NCI-H510A treated with DMSO at 0.1 percent for 48 hours (cell line): ENCODE measurements at regions not wholly inside any gene's neighbourhood (a gene's known extent, or its start where the extent isn't known, plus 50 kb on each side); places are given as distances from the start of the nearest gene placed in this dataset.
"Not testable (repeated sequence)": the region's sequence is repeated elsewhere in the genome, so short reads cannot be mapped to it uniquely, and the experiment has no call there.

Source experiments
- DNase-seq: peaks from one replicate; lab custom pipeline; 2025; lab: John Stamatoyannopoulos, UW

DNA sequence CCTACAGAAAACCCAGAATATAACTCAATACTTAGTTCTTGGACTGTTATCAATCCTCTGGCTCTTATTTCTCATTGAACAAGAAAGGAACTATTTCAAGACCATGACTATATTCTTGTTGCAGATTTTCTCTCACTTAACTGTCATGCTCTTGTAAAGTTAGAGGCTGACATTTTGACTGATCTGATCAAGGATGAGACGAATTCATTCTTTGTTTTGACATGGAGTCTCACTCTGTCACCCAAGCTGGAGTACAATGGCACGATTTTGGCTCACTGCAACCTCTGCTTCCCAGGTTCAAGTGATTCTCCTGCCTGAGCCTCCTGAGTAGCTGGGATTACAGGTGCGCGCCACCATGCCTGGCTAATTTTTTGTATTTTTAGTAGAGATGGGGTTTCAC lies 367.9 kb upstream of the SEMA3C start:
- DNase-seq: not testable (repeated sequence)

DNA sequence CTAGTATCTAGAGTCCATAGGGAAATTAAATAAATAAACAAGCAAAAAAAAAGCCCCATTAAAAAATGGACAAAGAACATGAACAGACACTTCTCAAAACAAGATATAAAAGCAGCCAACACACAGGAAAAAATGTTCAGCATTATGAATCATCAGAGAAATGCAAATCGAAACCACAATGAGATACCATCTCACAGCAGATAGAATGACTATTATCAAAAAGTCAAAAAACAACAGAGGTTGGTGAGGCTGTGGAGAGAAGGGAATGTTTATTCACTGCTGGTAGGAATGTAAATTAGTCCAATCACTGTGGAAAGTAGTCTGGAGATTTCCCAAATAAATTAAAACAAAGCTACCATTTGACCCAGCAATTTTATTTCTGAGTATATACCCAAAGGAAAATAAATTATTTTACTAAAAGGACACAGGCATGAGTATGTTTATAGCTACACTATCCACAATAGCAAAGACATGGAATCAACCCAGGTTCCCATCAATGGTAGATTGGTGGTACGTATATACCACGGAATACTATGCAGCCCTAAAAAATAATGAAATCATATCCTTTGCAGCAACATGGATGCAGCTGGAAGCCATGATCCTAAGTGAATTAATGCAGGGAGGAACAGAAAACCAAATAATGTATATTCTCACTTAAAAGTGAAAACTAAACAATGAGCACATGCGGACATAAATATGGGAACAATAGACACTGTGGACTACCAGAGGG lies 366.5 kb upstream of the SEMA3C start:
- no peak for DNase-seq

DNA sequence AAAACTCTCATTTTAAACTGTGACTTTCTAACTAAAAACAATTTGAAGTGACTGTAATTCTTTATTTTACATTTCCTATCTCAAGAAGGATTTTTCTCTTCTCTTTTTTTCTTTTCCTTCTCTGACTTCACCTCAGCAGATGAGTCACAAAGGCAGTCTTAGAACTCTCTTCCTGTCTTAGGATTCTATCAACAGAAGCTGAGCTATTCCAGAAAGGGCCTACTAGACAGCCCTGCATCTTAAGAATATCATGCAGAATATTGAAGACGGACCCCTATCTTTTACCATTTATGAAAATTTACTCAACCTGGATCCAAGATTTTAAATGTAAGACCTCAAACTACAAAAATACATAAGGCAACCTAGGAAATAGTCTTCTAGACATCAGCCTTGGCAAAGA lies 365.7 kb upstream of the SEMA3C start:
- DNase-seq: no peak

DNA sequence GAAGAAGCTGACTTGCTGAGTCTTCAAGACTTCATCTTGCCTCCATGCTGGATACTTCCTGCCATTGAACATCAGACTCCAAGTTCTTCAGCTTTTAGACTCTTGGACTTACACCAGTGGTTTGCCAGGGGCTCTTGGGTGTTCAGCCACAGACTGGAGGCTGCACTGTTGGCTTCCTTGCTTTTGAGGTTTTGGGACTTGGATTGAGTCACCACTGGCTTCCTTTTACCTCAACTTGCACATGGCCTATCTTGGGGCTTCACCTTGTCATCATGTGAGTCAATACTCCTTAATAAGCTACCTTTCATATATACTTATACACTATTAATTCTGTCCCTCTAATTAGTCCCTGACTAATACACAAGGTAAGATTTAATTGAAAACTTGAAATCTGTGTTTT lies 361.7 kb upstream of the SEMA3C start:
- no peak for DNase-seq

DNA sequence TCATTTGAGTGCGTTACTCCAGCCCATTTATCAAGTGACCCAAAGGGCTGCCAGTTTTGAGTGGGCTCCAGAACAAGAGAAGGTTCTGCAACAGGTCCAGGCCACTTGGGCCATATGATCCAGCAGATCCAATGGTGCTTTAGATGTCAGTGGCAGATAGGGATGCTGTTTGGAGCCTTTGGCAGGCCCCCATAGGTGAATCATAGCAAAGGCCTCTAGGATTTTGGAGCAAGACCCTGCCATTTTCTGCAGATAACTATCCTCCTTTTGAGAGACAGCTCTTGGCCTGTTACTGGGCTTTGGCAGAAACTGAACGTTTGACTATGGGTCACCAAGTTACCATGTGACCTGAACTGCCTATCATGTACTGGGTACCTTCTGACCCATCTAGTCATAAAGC lies 358.8 kb upstream of the SEMA3C start:
- DNase-seq: no peak

DNA sequence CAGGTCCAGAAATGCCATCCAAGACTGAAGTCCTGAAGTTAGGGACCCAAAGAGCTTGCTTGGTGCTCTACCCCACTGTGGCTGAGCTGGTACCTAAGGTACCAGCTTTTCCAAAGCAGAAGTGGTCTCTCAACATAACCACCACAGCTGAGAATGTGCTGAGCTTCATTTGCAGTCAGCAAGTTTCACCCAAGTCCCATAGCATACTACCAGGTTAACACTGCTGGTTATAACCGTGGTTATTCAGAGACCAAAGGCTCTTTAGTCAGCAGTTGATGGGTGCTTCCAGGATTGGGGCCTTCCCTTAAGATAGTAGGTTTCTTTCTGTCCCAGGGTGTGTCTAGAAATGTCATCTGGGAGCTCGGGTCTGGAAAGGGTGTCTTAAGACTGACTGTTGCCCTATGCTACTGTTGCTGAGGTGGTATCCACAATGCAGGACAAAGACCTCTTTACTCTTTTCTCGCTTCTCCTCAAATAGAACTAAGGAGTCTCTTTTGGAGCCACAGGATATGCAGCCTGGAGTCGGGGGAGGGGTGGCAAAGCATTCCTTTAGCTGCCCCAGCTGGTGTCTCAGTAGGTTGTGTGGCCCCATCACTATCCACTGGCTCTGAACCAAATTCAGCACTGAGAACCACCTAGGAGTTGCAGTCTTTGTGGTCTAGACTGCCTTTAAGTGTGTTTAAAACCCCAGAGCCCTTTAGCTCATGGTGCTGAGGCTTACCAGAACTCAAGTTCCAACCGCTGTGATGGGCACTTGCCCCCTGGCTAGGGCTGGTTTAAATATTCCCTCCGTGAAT lies 354.9 kb upstream of the SEMA3C start:
- no peak for DNase-seq

DNA sequence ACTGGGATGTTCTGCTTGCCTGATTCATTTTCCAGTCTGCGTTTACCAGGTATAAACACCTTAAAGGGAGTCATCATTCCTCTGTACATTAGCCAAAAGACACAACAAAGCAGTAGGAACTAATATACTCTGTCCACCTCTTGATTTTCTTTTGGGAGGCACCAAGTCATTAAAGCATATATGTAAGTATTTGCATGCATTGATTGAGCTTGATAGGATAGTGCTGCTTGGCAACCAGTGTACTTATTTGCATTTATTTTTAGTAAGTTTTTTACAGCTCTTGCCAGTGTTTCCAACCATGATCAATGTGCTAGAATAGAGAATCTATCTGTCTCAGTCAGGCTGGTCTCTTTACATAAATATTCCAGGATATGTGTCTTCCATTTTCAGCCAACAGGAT lies 353.3 kb upstream of the SEMA3C start:
- DNase-seq: no peak

DNA sequence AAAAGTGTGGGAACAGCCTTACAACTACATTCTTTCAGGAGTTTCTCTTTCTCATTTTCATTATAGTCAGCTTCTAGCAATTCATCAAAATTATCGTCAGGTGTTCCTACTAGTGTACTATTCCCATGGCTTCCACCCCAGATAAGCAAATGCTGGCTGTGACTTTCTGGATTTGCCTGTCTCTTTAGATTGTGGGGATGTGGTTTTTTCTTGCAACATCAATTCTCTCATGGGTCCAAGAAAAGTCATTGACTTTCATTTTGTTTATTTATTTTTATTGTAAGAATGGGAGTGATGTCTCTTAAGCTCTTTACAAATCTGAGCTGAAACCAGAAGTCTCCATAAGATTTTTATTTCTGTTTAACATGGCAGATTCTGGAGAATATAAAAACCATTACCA lies 349.7 kb upstream of the SEMA3C start:
- no peak for DNase-seq

DNA sequence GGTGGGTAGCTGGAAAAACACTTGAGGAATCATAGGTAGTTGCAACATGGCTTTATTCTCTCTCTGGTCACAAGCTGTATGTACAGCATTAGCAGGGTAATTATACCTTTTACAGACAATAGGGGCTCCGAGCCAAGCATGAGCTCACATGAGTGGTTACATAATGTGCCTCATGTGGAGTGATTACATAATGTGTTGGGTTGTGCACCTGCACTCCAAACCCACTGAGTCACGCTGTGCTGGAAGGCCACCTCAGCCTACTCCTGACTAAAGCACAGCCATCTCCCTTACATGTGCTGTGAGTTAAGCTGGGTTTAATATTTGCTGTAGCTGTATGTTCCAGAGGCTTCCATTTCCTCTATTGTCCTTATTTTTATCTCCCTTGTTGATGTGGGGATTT lies 348.7 kb upstream of the SEMA3C start:
- DNase-seq: no peak

DNA sequence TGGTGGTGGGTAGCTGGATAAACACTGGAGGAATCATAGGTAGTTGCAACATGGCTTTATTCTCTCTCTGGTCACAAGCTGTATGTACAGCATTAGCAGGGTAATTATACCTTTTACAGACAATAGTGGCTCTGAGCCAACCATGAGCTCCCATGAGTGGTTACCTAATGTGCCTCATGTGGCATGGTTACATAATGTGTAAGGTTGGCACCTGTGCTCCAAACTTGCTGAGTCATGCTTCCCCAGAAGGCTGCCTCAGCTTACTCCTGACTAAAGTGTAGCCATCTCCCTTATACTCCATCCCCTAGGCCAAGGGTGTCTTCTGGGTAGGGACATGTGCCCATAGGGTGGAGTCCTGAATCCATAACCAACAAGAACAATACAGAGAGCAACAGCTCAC lies 345.3 kb upstream of the SEMA3C start:
- peak; percentile 2 for DNase-seq

DNA sequence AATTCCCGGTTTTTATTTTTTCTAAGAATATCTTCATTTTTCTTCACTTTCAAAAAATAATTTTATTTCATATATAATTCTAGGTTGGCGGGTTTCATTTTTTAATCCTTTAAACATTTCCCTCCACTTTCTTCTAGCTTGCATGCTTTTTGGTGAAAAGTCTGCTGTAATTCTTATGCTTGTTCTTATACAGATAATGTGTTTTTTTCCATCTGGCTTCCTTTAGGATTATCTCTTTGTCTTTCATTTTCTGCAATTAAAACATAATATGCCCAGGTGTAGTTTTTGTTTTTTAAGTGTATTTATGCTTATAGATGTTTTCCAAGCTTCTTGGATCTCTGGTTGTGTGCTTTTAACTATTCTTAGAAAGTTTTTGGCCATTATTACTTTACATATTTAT lies 341.3 kb upstream of the SEMA3C start:
- DNase-seq: no peak

DNA sequence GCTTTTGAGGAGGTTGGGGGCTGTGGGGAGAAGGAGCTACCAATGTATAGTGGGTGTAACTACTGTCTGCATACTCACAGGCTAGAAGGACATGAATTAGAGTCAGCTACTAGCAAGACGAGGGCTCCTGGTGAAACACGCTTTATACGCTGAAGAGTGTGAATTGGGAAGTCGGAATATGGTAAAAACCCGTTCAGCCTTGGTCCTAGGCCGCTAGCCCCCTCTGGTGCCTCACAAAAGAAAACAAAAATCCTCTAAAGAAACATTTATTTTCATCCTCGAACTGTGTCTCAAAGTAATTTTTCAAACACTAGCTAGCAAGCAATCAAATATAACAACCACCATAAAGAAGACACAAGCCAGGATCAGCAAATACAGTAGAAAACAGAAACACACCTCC lies 338.1 kb upstream of the SEMA3C start:
- DNase-seq: no peak

DNA sequence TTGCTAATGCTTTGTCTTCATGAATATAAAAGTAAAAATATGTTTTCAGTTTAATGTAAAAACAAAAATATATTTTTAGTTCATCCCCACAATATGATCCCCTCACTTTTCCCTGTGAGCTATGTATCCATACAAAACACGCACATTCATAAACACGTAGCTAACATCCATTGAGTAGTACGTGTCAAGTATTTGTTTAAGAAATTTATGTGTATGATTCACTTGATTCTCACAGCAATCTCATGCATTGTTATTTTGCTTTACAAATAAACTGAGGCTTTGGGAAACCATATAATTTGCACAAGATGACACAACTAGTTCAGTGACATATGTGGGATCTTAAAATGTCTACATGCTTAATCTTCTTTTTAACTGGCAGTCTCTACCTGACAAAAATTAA lies 329.6 kb upstream of the SEMA3C start:
- DNase-seq: no peak

DNA sequence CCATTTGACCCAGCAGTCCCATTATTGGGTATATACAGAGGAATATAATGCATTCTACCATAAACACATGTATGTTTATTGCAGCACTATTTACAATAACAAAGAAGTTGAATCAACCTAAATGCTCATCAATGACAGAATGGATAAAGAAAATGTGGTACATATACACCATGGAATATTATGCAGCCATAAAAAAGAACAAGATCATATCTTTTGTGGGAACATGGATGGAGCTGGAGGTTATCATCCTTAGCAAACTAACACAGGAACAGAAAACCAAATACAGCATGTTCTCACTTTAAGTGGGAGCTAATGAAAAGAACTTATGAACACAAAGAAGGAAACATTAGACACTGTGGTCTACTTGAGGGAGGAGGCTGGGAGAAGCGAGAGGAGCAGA lies 328.5 kb upstream of the SEMA3C start:
- DNase-seq: not testable (repeated sequence)

DNA sequence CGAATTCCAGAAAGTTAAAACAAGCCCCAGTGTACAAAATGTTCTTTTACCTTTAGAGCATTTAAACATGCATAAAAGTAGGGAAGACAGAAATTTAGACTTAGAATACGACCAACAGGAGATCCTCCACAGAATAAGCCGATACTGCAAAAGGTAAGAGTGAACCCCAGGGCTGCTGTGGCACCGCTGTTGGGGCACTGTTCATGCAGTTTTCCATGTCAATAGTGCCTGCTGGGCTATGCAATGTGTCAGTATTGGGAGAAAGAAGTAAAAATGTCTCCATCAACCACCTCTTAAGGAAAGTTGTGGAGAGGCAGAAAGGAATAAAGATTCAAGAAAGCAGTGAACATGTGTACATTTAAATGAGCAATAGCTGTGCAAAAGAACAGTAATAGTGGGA lies 326.5 kb upstream of the SEMA3C start:
- no peak for DNase-seq

DNA sequence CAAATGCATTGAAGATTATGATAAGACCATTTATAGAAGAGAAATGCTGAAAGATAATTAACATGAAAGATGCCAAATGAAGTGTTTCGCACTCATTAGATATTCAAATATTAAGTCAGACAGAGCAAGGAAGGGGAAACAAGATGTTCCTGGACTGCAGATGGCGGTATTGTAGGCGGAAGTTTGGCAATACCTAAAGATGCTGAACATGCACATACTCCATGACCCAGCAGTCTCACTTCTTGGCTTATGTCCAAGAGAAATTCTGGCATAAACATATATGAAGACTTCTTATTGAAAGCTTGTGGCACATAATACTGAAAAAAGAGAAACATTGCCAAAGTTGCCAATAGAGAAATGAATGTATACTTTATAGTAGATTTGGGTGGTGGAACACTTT lies 325.4 kb upstream of the SEMA3C start:
- no peak for DNase-seq

DNA sequence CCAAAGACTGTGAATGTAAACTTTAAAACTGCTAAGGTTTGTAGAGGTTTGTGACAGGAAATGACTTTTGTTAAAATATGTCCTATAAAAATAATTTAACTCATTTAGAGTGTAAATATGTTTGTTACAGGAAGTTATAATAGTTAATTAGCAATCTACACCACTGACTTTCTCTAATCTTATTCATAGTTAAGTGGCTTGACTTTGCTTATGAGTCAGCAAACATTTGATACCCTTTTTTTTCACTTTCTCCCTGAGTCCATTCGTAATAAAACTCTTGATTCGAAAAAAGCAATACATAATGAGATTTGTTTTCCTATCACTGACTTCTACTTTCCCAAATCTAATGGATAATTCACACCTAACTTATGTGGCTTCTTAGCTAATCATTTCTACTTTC lies 317.7 kb upstream of the SEMA3C start:
- DNase-seq: no peak

DNA sequence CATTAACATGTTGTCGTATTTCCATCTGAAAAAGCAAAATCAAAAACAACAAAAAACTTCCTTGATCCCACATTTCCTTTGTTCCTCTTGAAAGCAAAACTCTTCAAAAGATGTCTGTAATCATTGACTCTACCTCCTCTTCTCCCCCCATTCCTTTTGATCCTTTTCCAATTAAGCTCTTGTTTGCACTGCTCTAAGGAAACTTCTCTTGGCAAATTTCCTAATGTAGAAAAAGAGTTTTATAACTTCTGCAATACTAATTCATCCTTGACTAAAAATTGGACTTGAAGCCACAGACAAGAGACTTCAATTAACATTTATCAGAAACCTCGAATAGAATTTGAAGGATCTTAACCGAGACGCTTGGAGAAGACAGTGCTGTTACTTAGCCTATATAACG lies 317.1 kb upstream of the SEMA3C start:
- DNase-seq: no peak

DNA sequence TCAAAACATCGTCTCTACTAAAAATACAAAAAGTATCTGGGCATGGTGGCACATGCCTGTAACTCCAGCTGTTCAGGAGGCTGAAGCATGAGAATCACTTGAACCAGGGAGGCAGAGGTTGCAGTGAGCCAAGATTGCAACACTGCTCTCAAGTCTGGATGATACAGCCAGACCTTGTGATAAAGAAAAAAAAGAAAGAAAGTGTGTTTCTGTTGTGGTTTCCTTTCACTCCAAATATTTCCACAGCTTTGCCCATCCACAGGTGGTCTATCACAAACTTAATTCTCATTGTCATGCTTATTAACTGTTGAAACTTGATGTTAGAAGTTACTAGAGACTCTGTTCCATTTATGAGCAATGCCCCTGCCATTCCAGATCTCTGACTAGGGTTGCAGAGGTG lies 316.0 kb upstream of the SEMA3C start:
- DNase-seq: no peak

DNA sequence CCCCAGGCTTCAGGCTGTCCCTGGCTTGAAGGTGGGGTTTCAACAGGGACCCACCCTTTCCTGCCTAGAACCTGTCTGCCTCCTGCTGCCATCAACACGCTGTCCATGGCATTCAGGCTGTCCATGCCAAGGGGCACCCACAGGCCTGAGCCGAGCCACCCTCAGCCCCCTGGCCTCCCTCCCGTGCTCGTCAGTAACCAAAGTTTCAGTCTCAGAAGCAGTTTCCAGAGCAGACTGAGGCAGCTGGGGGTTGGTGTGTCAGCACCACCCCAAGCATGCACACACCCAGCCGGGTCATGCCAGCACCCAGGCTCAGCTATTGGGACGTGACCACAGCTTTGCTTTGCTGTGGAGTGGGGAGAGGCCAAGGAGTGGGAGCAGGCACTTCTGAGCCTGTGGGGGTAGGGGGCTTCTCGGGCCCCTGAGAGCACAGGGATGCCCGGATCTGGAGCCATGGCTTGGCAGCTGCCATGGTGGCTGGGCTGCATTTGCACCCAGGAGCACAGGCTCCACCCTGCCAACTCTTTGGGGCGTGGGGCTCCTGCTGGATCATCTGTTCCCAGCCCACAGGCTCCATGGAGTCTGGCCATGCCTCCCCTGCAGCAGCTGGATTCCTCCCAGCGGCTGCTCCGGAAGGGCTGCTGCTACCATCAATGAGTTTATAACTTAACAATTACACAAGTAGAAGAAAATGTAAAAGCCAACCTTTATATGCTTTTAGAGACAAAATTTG lies 314.5 kb upstream of the SEMA3C start:
- no peak for DNase-seq

DNA sequence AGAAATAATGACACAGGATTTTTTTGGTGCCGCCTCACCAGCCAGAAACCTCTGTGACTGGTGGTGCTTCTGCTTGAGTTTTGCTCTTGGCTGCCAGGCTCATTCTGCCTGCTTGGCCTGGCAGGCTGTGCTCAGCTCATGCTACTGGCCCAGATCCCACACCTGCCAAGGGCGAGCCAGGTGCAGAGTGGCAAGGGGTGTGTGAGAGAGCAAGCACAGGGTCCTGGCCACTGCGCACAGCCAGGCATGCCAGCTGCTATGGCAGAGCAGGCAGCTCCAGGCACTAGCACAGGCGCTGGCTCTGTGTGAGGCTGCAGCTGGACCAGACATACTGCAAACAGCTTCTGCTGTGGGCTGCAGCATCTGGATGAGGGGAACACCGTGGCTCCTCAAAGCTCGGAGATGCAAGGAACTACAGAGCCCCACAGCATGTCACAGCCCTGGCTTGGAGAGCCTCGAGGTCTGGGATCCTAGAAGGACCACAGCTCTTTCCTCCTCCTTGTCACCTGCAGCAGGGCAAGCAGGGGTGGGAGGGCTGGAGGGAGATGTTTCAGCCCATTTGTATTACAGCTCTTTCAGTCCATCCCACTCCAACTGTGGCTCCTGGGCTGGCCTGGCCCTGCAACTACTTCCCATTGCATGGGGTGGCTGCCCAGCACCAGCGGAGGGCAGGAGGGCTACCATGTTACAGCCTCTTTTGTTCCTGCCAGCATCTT lies 313.4 kb upstream of the SEMA3C start:
- peak; percentile 17 for DNase-seq

DNA sequence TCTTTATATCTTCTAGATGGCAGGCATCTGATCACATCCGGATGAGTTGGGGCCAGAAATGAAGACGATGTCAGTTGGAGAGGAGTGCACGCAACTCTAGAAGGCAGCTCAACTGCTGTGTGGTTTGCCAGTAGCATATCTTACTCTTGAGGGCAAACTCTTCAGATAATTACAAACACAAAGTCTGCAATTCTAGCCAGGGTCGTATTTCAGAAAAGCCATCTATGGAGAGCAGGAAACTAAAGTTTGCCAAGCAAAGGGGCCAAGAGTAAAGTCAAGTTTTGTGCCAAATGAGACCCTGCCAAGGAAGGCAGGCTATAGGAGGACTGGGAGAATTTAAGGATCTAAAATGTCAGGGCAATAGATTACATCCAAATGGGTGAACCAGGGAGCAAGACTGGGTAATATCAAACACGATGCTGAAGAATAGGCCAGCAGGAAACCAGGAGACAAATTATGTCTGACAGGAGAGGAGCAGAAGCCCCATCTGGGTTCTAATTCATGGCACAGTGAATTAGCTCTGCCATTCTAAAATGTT lies 312.5 kb upstream of the SEMA3C start:
- peak; percentile 28 for DNase-seq
